ENCODE measurements at regions not wholly inside any gene's neighbourhood (a gene's known extent, or its start where the extent isn't known, plus 50 kb on each side); places are given as distances from the start of the nearest gene placed in this dataset.

GRCh38 chr1:71307451-71307850, 226.6 kb upstream of the ZRANB2 start (continued):
- TF ChIP-seq ZNF449 (CRISPR knock-in tag; IDR thresholded peaks at IDR 0.05) (no peak), ZFP36 (IDR thresholded peaks at IDR 0.05; ENCODE audit: low read depth, low read length, partially characterized antibody) (no peak), ZNF57 (CRISPR knock-in tag; IDR thresholded peaks at IDR 0.05) (no peak), SNAPC5 (CRISPR knock-in tag; IDR thresholded peaks at IDR 0.05) (no peak), ZNF217 (CRISPR knock-in tag; IDR thresholded peaks at IDR 0.05) (no peak), JUND (IDR thresholded peaks at IDR 0.05; ENCODE audit: borderline replicate concordance, low read depth, low read length) (no peak), JUND (tag; IDR thresholded peaks at IDR 0.05; ENCODE audit: borderline replicate concordance, low read depth, low read length) (no peak), ZBTB17 (CRISPR knock-in tag; IDR thresholded peaks at IDR 0.05) (no peak), SMC3 (conservative IDR thresholded peaks at IDR 0.05; ENCODE audit: insufficient read depth, low read depth, low read length) (no peak), CTCF (IDR thresholded peaks at IDR 0.05 in 2 of 3, conservative IDR thresholded peaks at IDR 0.05 in 1 of 3; ENCODE audit: insufficient read depth in 2 of 3, low read depth in 1 of 3, low read length in 3 of 3) (no peak), HDAC2 (IDR thresholded peaks at IDR 0.05) (no peak), BCOR (IDR thresholded peaks at IDR 0.05) (no peak), PHTF2 (CRISPR knock-in tag; IDR thresholded peaks at IDR 0.05) (no peak), ARNT (IDR thresholded peaks at IDR 0.05) (no peak), ZBTB12 (CRISPR knock-in tag; IDR thresholded peaks at IDR 0.05) (no peak), DNMT1 (IDR thresholded peaks at IDR 0.05) (no peak)
